Daoy (cell line): ENCODE measurements at regions not wholly inside any gene's neighbourhood (a gene's known extent, or its start where the extent isn't known, plus 50 kb on each side); places are given as distances from the start of the nearest gene placed in this dataset.
"Not testable (repeated sequence)": the region's sequence is repeated elsewhere in the genome, so short reads cannot be mapped to it uniquely, and the experiment has no call there.

Source experiments
- DNase-seq: peaks from one replicate; pipeline ENCODE4 v3.0.0-alpha.2; 2015; ENCODE audit warnings: low read depth

GRCh38 chr5:163163858-163164257 lies 273.5 kb upstream of the CCNG1 start:
- no peak for DNase-seq

- no peak for DNase-seq
Measured at GRCh38 chr5:163165277-163165676, 272.1 kb upstream of the CCNG1 start.

- not testable (repeated sequence) for DNase-seq
Measured at GRCh38 chr5:163170161-163170560, 267.2 kb upstream of the CCNG1 start.

- DNase-seq: no peak
Measured at GRCh38 chr5:163172540-163173338, 264.7 kb upstream of the CCNG1 start.

GRCh38 chr5:163177971-163178370 lies 259.4 kb upstream of the CCNG1 start:
- DNase-seq: no peak

GRCh38 chr5:163185315-163185714 lies 252.1 kb upstream of the CCNG1 start:
- no peak for DNase-seq

GRCh38 chr5:163189023-163189553 lies 248.3 kb upstream of the CCNG1 start:
- DNase-seq: no peak

GRCh38 chr5:163190283-163190682 lies 247.1 kb upstream of the CCNG1 start:
- no peak for DNase-seq

GRCh38 chr5:163190784-163191183 lies 246.6 kb upstream of the CCNG1 start:
- no peak for DNase-seq

- no peak for DNase-seq
Measured at GRCh38 chr5:163193886-163194285, 243.5 kb upstream of the CCNG1 start.

- DNase-seq: no peak
Measured at GRCh38 chr5:163205645-163206044, 231.8 kb upstream of the CCNG1 start.

- DNase-seq: no peak
Measured at GRCh38 chr5:163221581-163221980, 215.8 kb upstream of the CCNG1 start.

- DNase-seq: no peak
Measured at GRCh38 chr5:163222982-163223381, 214.4 kb upstream of the CCNG1 start.

- no peak for DNase-seq
Measured at GRCh38 chr5:163244445-163244987, 192.9 kb upstream of the CCNG1 start.

- DNase-seq: no peak
Measured at GRCh38 chr5:163245584-163245983, 191.8 kb upstream of the CCNG1 start.

- no peak for DNase-seq
Measured at GRCh38 chr5:163248333-163248732, 189.1 kb upstream of the CCNG1 start.

- no peak for DNase-seq
Measured at GRCh38 chr5:163248871-163249270, 188.5 kb upstream of the CCNG1 start.

- DNase-seq: no peak
Measured at GRCh38 chr5:163252950-163253349, 184.4 kb upstream of the CCNG1 start.

- no peak for DNase-seq
Measured at GRCh38 chr5:163259495-163259894, 177.9 kb upstream of the CCNG1 start.

- no peak for DNase-seq
Measured at GRCh38 chr5:163260471-163260870, 176.9 kb upstream of the CCNG1 start.

- no peak for DNase-seq
Measured at GRCh38 chr5:163260961-163261360, 176.4 kb upstream of the CCNG1 start.

GRCh38 chr5:163261647-163262269 lies 175.6 kb upstream of the CCNG1 start:
- DNase-seq: no peak

GRCh38 chr5:163266249-163266648 lies 171.1 kb upstream of the CCNG1 start:
- not testable (repeated sequence) for DNase-seq
